ENCODE measurements at regions not wholly inside any gene's neighbourhood (a gene's known extent, or its start where the extent isn't known, plus 50 kb on each side); places are given as distances from the start of the nearest gene placed in this dataset.

GRCh38 chr2:71971493-71971892, 176.2 kb downstream of the CYP26B1 start:
- no peaks in the 10 kb centered on the region for H3K36me3 ChIP-seq (ENCODE audit: control insufficient read depth in 2 of 2, insufficient read depth in 2 of 2, low read length in 1 of 2)
- FAIRE-seq (no peak), ATAC-seq (no peak), DNase-seq (ENCODE audit: low read depth, low spot score) (no peak)
- ChIA-PET POLR2A (no interaction called here), RAD21 (ENCODE audit: unreplicated experiment) (no interaction called here), SMC1A (ENCODE audit: uncharacterized antibody, unreplicated experiment) (no interaction called here), CTCF (no interaction called here)
- no peak overlapping the region for H3K4me3 ChIP-seq
- TF ChIP-seq, protein P1, sequence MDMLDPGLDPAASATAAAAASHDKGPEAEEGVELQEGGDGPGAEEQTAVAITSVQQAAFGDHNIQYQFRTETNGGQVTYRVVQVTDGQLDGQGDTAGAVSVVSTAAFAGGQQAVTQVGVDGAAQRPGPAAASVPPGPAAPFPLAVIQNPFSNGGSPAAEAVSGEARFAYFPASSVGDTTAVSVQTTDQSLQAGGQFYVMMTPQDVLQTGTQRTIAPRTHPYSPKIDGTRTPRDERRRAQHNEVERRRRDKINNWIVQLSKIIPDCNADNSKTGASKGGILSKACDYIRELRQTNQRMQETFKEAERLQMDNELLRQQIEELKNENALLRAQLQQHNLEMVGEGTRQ (IDR thresholded peaks at IDR 0.05; ENCODE audit: borderline replicate concordance, low read depth, low read length), result no peak
- TF ChIP-seq JUNB (IDR thresholded peaks at IDR 0.05), result no peak
- no peak for TF ChIP-seq SRF (IDR thresholded peaks at IDR 0.05; ENCODE audit: low read depth in 2 of 2, low read length in 2 of 2)
- TF ChIP-seq, protein P2, sequence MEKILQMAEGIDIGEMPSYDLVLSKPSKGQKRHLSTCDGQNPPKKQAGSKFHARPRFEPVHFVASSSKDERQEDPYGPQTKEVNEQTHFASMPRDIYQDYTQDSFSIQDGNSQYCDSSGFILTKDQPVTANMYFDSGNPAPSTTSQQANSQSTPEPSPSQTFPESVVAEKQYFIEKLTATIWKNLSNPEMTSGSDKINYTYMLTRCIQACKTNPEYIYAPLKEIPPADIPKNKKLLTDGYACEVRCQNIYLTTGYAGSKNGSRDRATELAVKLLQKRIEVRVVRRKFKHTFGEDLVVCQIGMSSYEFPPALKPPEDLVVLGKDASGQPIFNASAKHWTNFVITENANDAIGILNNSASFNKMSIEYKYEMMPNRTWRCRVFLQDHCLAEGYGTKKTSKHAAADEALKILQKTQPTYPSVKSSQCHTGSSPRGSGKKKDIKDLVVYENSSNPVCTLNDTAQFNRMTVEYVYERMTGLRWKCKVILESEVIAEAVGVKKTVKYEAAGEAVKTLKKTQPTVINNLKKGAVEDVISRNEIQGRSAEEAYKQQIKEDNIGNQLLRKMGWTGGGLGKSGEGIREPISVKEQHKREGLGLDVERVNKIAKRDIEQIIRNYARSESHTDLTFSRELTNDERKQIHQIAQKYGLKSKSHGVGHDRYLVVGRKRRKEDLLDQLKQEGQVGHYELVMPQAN (conservative IDR thresholded peaks at IDR 0.05), result no peak
- TF ChIP-seq ASH2L (IDR thresholded peaks at IDR 0.05; ENCODE audit: borderline replicate concordance, low read depth), result no peak
- TF ChIP-seq ZZZ3 (IDR thresholded peaks at IDR 0.05; ENCODE audit: control insufficient read depth, insufficient read length, low read depth), result no peak
- TF ChIP-seq, protein P3, sequence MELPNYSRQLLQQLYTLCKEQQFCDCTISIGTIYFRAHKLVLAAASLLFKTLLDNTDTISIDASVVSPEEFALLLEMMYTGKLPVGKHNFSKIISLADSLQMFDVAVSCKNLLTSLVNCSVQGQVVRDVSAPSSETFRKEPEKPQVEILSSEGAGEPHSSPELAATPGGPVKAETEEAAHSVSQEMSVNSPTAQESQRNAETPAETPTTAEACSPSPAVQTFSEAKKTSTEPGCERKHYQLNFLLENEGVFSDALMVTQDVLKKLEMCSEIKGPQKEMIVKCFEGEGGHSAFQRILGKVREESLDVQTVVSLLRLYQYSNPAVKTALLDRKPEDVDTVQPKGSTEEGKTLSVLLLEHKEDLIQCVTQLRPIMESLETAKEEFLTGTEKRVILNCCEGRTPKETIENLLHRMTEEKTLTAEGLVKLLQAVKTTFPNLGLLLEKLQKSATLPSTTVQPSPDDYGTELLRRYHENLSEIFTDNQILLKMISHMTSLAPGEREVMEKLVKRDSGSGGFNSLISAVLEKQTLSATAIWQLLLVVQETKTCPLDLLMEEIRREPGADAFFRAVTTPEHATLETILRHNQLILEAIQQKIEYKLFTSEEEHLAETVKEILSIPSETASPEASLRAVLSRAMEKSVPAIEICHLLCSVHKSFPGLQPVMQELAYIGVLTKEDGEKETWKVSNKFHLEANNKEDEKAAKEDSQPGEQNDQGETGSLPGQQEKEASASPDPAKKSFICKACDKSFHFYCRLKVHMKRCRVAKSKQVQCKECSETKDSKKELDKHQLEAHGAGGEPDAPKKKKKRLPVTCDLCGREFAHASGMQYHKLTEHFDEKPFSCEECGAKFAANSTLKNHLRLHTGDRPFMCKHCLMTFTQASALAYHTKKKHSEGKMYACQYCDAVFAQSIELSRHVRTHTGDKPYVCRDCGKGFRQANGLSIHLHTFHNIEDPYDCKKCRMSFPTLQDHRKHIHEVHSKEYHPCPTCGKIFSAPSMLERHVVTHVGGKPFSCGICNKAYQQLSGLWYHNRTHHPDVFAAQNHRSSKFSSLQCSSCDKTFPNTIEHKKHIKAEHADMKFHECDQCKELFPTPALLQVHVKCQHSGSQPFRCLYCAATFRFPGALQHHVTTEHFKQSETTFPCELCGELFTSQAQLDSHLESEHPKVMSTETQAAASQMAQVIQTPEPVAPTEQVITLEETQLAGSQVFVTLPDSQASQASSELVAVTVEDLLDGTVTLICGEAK (IDR thresholded peaks at IDR 0.05; ENCODE audit: borderline replicate concordance), result no peak
- TF ChIP-seq CBX5 (IDR thresholded peaks at IDR 0.05; ENCODE audit: low read depth), result no peak
- TF ChIP-seq GABPA (IDR thresholded peaks at IDR 0.05; ENCODE audit: low read depth), result no peak
- TF ChIP-seq HDAC6 (IDR thresholded peaks at IDR 0.05; ENCODE audit: unreplicated experiment), result no peak
- TF ChIP-seq MXI1 (IDR thresholded peaks at IDR 0.05; ENCODE audit: low read depth, low read length), result no peak
- no peak overlapping the region for H2AFZ ChIP-seq (ENCODE audit: control insufficient read depth, low read depth, low read length)
- no peaks in the 10 kb centered on the region for H3K4me1 ChIP-seq (ENCODE audit: control insufficient read depth, insufficient read depth, low read length)
- no peaks in the 10 kb centered on the region for H3K9me3 ChIP-seq (replicated peaks; ENCODE audit: control insufficient read depth, insufficient read depth, low read length)
- in situ Hi-C loops (cut with MboI) (no loop called here), intact Hi-C loops (cut with micrococcal nuclease; ENCODE audit: unreplicated experiment) (no loop called here)
- no TSS peak for BruUV-seq (replicated peaks)
- no peak overlapping the region for H3K27ac ChIP-seq (ENCODE audit: control insufficient read depth, insufficient read depth)
- H3K27me3 ChIP-seq (replicated peaks in 1 of 2; ENCODE audit: control insufficient read depth in 2 of 2, insufficient read depth in 2 of 2, low read length in 1 of 2), result no peaks in the 10 kb centered on the region; a peak in 1 of 4 replicates
- no peaks in the 10 kb centered on the region for H3K79me2 ChIP-seq (ENCODE audit: control insufficient read depth, insufficient read depth, low read length)
- 0% methylated on average over 4 of the region's 4 CpGs for WGBS (ENCODE audit: insufficient coverage, insufficient replicate concordance, low lambda C conversion rate, missing lambda C conversion rate)
- H3K9ac ChIP-seq (ENCODE audit: control insufficient read depth, insufficient read depth, low read length), result no peak overlapping the region
- no peaks in the 10 kb centered on the region for H4K20me1 ChIP-seq (ENCODE audit: control insufficient read depth, insufficient read depth)
- no peak overlapping the region for H3K4me2 ChIP-seq (ENCODE audit: control insufficient read depth, insufficient read depth)

Data from GM12878 (cell line).